H1 (cell line): ENCODE measurements at regions not wholly inside any gene's neighbourhood (a gene's known extent, or its start where the extent isn't known, plus 50 kb on each side); places are given as distances from the start of the nearest gene placed in this dataset.
A peak's percentile ranks its signal among the peaks of the same experiment; 100 is the strongest.

Experiments used
- CTCF ChIA-PET: fragments of 300-600 bp; sonication (Branson Sonifier 250); formaldehyde crosslinking; loops from one replicate; lab custom pipeline; 2021; ENCODE audit not compliant: partially characterized antibody; lab: Charles Lee
- POLR2A ChIA-PET: fragments of 300-600 bp; sonication (Branson Sonifier 250); formaldehyde crosslinking; loops from one replicate; lab custom pipeline; 2021; ENCODE audit warnings: inconsistent platforms; ENCODE audit not compliant: partially characterized antibody; lab: Charles Lee
- DNase-seq, 2 experiments: peaks; one replicate each; pipeline versions ENCODE4 v3.0.0 to v3.0.0-alpha.2; 2010 to 2022; ENCODE audit warnings: low spot score in 2 of 2, low read depth in 1 of 2, mixed read lengths in 1 of 2
- FAIRE-seq: peaks from 2 replicates; lab custom pipeline; 2011; peaks lifted over from hg19 to GRCh38; lab: Jason Lieb, UNC
- H2AFZ ChIP-seq: 2 replicates; pipeline ENCODE4 v1.8.1; 2012; ENCODE audit warnings: low read length, inconsistent platforms
- H2AK5ac ChIP-seq: 2 replicates; pipeline ENCODE4 v1.6.1; 2013; ENCODE audit warnings: low read depth, low read length
- H2BK120ac ChIP-seq: replicated peaks from 2 replicates; pipeline ENCODE3; 2013; ENCODE audit warnings: low read depth, low read length, inconsistent platforms
- H2BK12ac ChIP-seq: 2 replicates; pipeline ENCODE4 v1.6.1; 2013; ENCODE audit warnings: low read depth, low read length
- H2BK15ac ChIP-seq: 2 replicates; pipeline ENCODE4 v1.6.1; 2013; ENCODE audit warnings: low read length
- H2BK20ac ChIP-seq: 2 replicates; pipeline ENCODE4 v1.6.1; 2013; ENCODE audit warnings: low read length
- H2BK5ac ChIP-seq: 2 replicates; pipeline ENCODE4 v1.6.1; 2013; ENCODE audit warnings: low read depth, low read length
- H3K14ac ChIP-seq: 2 replicates; pipeline ENCODE4 v1.6.1; 2013; ENCODE audit warnings: inconsistent platforms; ENCODE audit not compliant: insufficient read length
- H3K18ac ChIP-seq: 2 replicates; pipeline ENCODE4 v1.6.1; 2013; ENCODE audit warnings: low read length; ENCODE audit errors: extremely low read depth
- H3K23ac ChIP-seq: 2 replicates; pipeline ENCODE4 v1.6.1; 2013; ENCODE audit warnings: inconsistent platforms; ENCODE audit not compliant: insufficient read length
- H3K23me2 ChIP-seq: 2 replicates; pipeline ENCODE4 v1.6.1; 2013; ENCODE audit warnings: low read depth, low read length
- H3K27ac ChIP-seq: 2 replicates; pipeline ENCODE4 v1.6.1; 2011; ENCODE audit warnings: low read depth, low read length, inconsistent platforms
- H3K27me3 ChIP-seq, 4 experiments: replicated peaks in 1 of 4; 1 replicate in 1 of 4; 2 replicates in 3 of 4; pipeline versions ENCODE4 v1.6.1 to v1.8.1; 2011 to 2013; ENCODE audit warnings: low read length in 3 of 4, mild to moderate bottlenecking in 3 of 4, inconsistent platforms in 2 of 4, mixed read lengths in 2 of 4, moderate library complexity in 1 of 4; ENCODE audit not compliant: control insufficient read depth in 3 of 4, insufficient read depth in 3 of 4; ENCODE audit errors: extremely low read depth in 1 of 4
- H3K36me3 ChIP-seq, 4 experiments: 2 replicates each; pipeline versions ENCODE4 v1.6.1 to v1.8.1; 2011 to 2013; ENCODE audit warnings: mild to moderate bottlenecking in 4 of 4, low read length in 3 of 4, moderate library complexity in 2 of 4, control low read depth in 1 of 4, inconsistent platforms in 1 of 4; ENCODE audit not compliant: insufficient read depth in 4 of 4, control insufficient read depth in 2 of 4
- H3K4ac ChIP-seq: replicated peaks from 2 replicates; pipeline ENCODE3; 2013; ENCODE audit warnings: low read length, low read depth, mixed read lengths, inconsistent platforms; ENCODE audit not compliant: insufficient read length
- H3K4me1 ChIP-seq, 4 experiments: replicated peaks in 1 of 4; 1 replicate in 1 of 4; 2 replicates in 3 of 4; pipeline versions ENCODE4 v1.6.1 to v1.8.1; 2011 to 2013; ENCODE audit warnings: low read length in 3 of 4, inconsistent platforms in 2 of 4, mixed read lengths in 1 of 4; ENCODE audit not compliant: insufficient read depth in 4 of 4, control insufficient read depth in 3 of 4
- H3K4me2 ChIP-seq, 2 experiments: 2 replicates each; pipeline versions ENCODE4 v1.6.1 to v1.8.1; 2011 to 2013; ENCODE audit warnings: low read depth in 2 of 2, low read length in 2 of 2, control low read depth in 1 of 2, inconsistent platforms in 1 of 2, mild to moderate bottlenecking in 1 of 2; ENCODE audit not compliant: insufficient read depth in 1 of 2
- H3K4me3 ChIP-seq, 4 experiments: fragments of 200-600, 300-600 bp in 1 of 4; sonication (generic), shearing (Covaris generic), sonication (Bioruptor Twin) in 1 of 4; 2 replicates each; pipeline versions ENCODE4 v1.5.1 to v1.8.1; 2011 to 2016; ENCODE audit warnings: low read length in 4 of 4, low read depth in 3 of 4, control low read depth in 2 of 4, inconsistent platforms in 2 of 4, mild to moderate bottlenecking in 2 of 4, mixed read lengths in 1 of 4, moderate library complexity in 1 of 4; ENCODE audit not compliant: insufficient read depth in 2 of 4; ENCODE audit errors: extremely low read depth in 1 of 4
- H3K56ac ChIP-seq: replicated peaks from 2 replicates; pipeline ENCODE3; 2013; ENCODE audit warnings: low read depth, mild to moderate bottlenecking, mixed read lengths, low read length, inconsistent platforms; ENCODE audit not compliant: insufficient read length
- H3K79me1 ChIP-seq: 2 replicates; pipeline ENCODE4 v1.6.1; 2013; ENCODE audit warnings: low read depth, low read length, control low read depth
- H3K79me2 ChIP-seq, 2 experiments: 2 replicates each; pipeline versions ENCODE4 v1.6.1 to v1.8.1; 2012 to 2013; ENCODE audit warnings: low read length in 2 of 2, mild to moderate bottlenecking in 2 of 2, inconsistent platforms in 1 of 2; ENCODE audit not compliant: insufficient read depth in 2 of 2, control insufficient read depth in 1 of 2
- H3K9ac ChIP-seq, 4 experiments: replicated peaks in 1 of 4; 1 replicate in 1 of 4; 2 replicates in 3 of 4; pipeline versions ENCODE4 v1.6.1 to v1.8.1; 2011 to 2013; ENCODE audit warnings: low read depth in 3 of 4, low read length in 3 of 4, control low read depth in 2 of 4, mild to moderate bottlenecking in 2 of 4, moderate library complexity in 2 of 4, inconsistent platforms in 1 of 4; ENCODE audit errors: extremely low read depth in 1 of 4
- H3K9me3 ChIP-seq, 2 experiments: 2 replicates each; pipeline versions ENCODE4 v1.6.1 to v1.8.1; 2012 to 2013; ENCODE audit warnings: mild to moderate bottlenecking in 2 of 2, moderate library complexity in 2 of 2, control low read depth in 1 of 2, inconsistent platforms in 1 of 2, low read depth in 1 of 2, low read length in 1 of 2, mixed read lengths in 1 of 2; ENCODE audit not compliant: insufficient read depth in 2 of 2
- H4K20me1 ChIP-seq, 2 experiments: replicated peaks in 1 of 2; 2 replicates each; pipeline versions ENCODE3 to v1.8.1; 2011 to 2013; ENCODE audit warnings: inconsistent platforms in 2 of 2, low read length in 2 of 2, mild to moderate bottlenecking in 1 of 2; ENCODE audit not compliant: insufficient read depth in 2 of 2, control insufficient read depth in 1 of 2
- H4K5ac ChIP-seq: 2 replicates; pipeline ENCODE4 v1.6.1; 2013; ENCODE audit warnings: low read length, low read depth, mixed read lengths, inconsistent platforms; ENCODE audit not compliant: insufficient read length
- H4K8ac ChIP-seq: 2 replicates; pipeline ENCODE4 v1.8.0; 2013; ENCODE audit warnings: mild to moderate bottlenecking, moderate library complexity, low read length, inconsistent platforms; ENCODE audit not compliant: insufficient read depth; ENCODE audit errors: extremely low read depth
- H4K91ac ChIP-seq: replicated peaks from 2 replicates; pipeline ENCODE3; 2013; ENCODE audit warnings: low read length, mixed read lengths, inconsistent platforms; ENCODE audit not compliant: insufficient read length
- E2F6 ChIP-seq: IDR thresholded peaks from 2 replicates; pipeline ENCODE4 v1.6.1; 2012; ENCODE audit warnings: inconsistent platforms
- WGBS, 2 experiments: shearing (Covaris generic) in 1 of 2; methylation state at CpG; one replicate each; pipeline versions ENCODE4 v1.1.6 to v1.1.7; 2013 to 2015; ENCODE audit warnings: low lambda C conversion rate in 2 of 2, mixed read lengths in 2 of 2, inconsistent platforms in 1 of 2, low coverage in 1 of 2, missing lambda C conversion rate in 1 of 2; ENCODE audit not compliant: insufficient replicate concordance in 2 of 2, insufficient coverage in 1 of 2, insufficient read length in 1 of 2; ENCODE audit errors: extremely low coverage in 1 of 2, missing lambda C conversion rate in 1 of 2; 5-methylcytosine and 5-hydroxymethylcytosine counted together

DNA sequence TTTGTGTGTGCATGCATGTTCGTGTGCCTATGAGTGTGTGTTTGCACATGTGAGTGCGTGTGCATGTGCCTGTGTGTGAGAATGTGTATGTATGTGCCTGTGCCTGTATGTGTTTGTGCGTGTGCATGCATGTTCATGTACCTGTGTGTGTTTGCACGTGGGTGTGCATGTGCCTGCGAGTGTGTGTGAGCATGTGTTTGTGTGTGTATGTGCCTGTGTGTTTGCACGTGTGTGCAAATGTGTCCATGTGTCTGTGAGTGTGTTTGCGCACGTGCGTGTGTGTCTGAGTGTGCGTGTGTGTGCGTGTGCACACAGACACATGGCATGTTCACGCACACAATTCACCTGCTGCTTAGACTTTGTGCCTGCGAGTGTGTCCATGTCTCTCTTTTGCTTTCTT, 853.5 kb upstream of the SALL3 start:
- Histone ChIP-seq H3K27ac (no peak overlapping the region), H2BK20ac (no peak overlapping the region), H3K56ac (no peak overlapping the region), H4K5ac (no peak overlapping the region), H3K27me3 (no peaks in the 10 kb centered on the region; a peak in 2 of 7 replicates), H4K91ac (no peak overlapping the region), H3K4me2 (no peak overlapping the region), H4K8ac (no peak overlapping the region), H3K4me1 (no peaks in the 10 kb centered on the region), H2BK12ac (peak overlapping the region; percentile 62; the same call in 1 of the 2 replicates), H3K18ac (no peak overlapping the region), H2BK15ac (no peak overlapping the region), H2BK120ac (no peak overlapping the region), H4K20me1 (peaks cover 0 to 6% of the 10 kb centered on the region in 2 experiments), H3K23ac (no peak overlapping the region), H3K4me3 (no peak overlapping the region), H3K23me2 (no peaks in the 10 kb centered on the region), H3K4ac (no peak overlapping the region), H3K79me1 (no peaks in the 10 kb centered on the region), H3K79me2 (no peaks in the 10 kb centered on the region), H3K14ac (no peak overlapping the region), H3K9me3 (no peaks in the 10 kb centered on the region), H2BK5ac (peak overlapping the region; percentile 12; the same call in 1 of the 2 replicates), H2AFZ (no peak overlapping the region), H3K9ac (no peak overlapping the region), H3K36me3 (no peaks in the 10 kb centered on the region; a peak in 1 of 8 replicates), H2AK5ac (0 out of 2 replicates have a peak overlapping the region, but pooled peaks have one; percentile 66)
- no peak for TF ChIP-seq E2F6
- FAIRE-seq (no peak), DNase-seq (no peak)
- POLR2A ChIA-PET: no interaction called here
- CTCF ChIA-PET: no interaction called here
- 91% methylated on average over 13 of the region's 13 CpGs; no CpG with 5 or more reads in 1 of the 2 experiments for WGBS, 2 experiments
